HepG2 (cell line): ENCODE measurements at regions not wholly inside any gene's neighbourhood (a gene's known extent, or its start where the extent isn't known, plus 50 kb on each side); places are given as distances from the start of the nearest gene placed in this dataset.

Source experiments
- ATAC-seq: fragments of 200-7000 bp; cut with Tn5 transposase; 3 replicates; pipeline ENCODE4 v1.9.1; 2020; ENCODE audit warnings: mild to moderate bottlenecking, moderate library complexity
- BruUV-seq: library from RNA; stranded (reverse); fragments of 400-500 nt; replicated peaks from 2 replicates; lab custom pipeline; 2021; lab: Mats Ljungman, UMichigan
- CTCF ChIA-PET: fragments of 300-600 bp; formaldehyde crosslinking; extraction: SDS; loops from one replicate; lab custom pipeline; 2021; ENCODE audit warnings: low total read pairs, inconsistent platforms, low intra/inter-chr PET ratio; lab: Yijun Ruan, JAX
- POLR2A ChIA-PET: fragments of 350-600 bp; sonication (Branson Sonifier 250); formaldehyde crosslinking; loops from one replicate; lab custom pipeline; 2020; ENCODE audit warnings: antibody characterized with exemption, inconsistent platforms; lab: Yijun Ruan, JAX
- DNase-seq: peaks from one replicate; pipeline ENCODE4 v3.0.0-alpha.2; 2015; ENCODE audit warnings: low spot score
- FAIRE-seq: peaks from 3 replicates; lab custom pipeline; 2011; peaks lifted over from hg19 to GRCh38; lab: Jason Lieb, UNC
- H2AFZ ChIP-seq: one replicate; pipeline ENCODE4 v1.6.1; 2011; ENCODE audit warnings: low read length, inconsistent platforms
- H3K27ac ChIP-seq: fragments of 300-600 bp; 3 replicates; pipeline ENCODE4 v1.8.0; 2011; ENCODE audit warnings: mixed run types, mild to moderate bottlenecking, mixed read lengths, low read length, inconsistent platforms; ENCODE audit not compliant: insufficient read depth; ENCODE audit errors: extremely low read length
- H3K27me3 ChIP-seq, 2 experiments: fragments of 200-600 bp in 1 of 2; 2 replicates in 1 of 2; 3 replicates in 1 of 2; pipeline versions ENCODE4 v1.6.0 to v1.8.0; 2011; ENCODE audit warnings: low read length in 2 of 2, mild to moderate bottlenecking in 2 of 2, moderate library complexity in 2 of 2, inconsistent platforms in 1 of 2; ENCODE audit not compliant: insufficient read depth in 2 of 2, control insufficient read depth in 1 of 2
- H3K36me3 ChIP-seq, 2 experiments: fragments of 200-600 bp in 1 of 2; replicated peaks in 1 of 2; 2 replicates in 1 of 2; 3 replicates in 1 of 2; pipeline versions ENCODE4 v1.5.1 to v1.8.0; 2011; ENCODE audit warnings: low read length in 2 of 2, inconsistent platforms in 1 of 2; ENCODE audit not compliant: insufficient read depth in 2 of 2, control insufficient read depth in 1 of 2
- H3K4me1 ChIP-seq: 2 replicates; pipeline ENCODE4 v1.5.1; 2012; ENCODE audit warnings: low read length, inconsistent platforms; ENCODE audit not compliant: insufficient read depth
- H3K4me2 ChIP-seq: 2 replicates; pipeline ENCODE4 v1.6.0; 2011; ENCODE audit warnings: low read depth, low read length, inconsistent platforms
- H3K4me3 ChIP-seq, 3 experiments: fragments of 200-600 bp in 1 of 3; sonication (generic), shearing (Covaris generic) in 1 of 3; replicated peaks in 1 of 3; 2 replicates each; pipeline ENCODE4 v1.5.1; 2011 to 2016; ENCODE audit warnings: low read length in 3 of 3, inconsistent platforms in 2 of 3, low read depth in 2 of 3, mild to moderate bottlenecking in 2 of 3, control low read depth in 1 of 3, mixed read lengths in 1 of 3; ENCODE audit not compliant: insufficient read depth in 1 of 3
- H3K79me2 ChIP-seq: one replicate; pipeline ENCODE4 v1.6.1; 2011; ENCODE audit warnings: low read length, inconsistent platforms; ENCODE audit not compliant: insufficient read depth
- H3K9ac ChIP-seq: 2 replicates; pipeline ENCODE4 v1.6.0; 2011; ENCODE audit warnings: mild to moderate bottlenecking, low read depth, low read length, inconsistent platforms; ENCODE audit not compliant: insufficient read depth
- H3K9me3 ChIP-seq: 2 replicates; pipeline ENCODE4 v1.5.1; 2012; ENCODE audit warnings: mild to moderate bottlenecking, low read length
- H4K20me1 ChIP-seq: 2 replicates; pipeline ENCODE4 v1.6.0; 2011; ENCODE audit warnings: inconsistent platforms, mild to moderate bottlenecking, low read length, moderate library complexity; ENCODE audit not compliant: insufficient read depth
- ARID2 ChIP-seq: sonication (generic); formaldehyde crosslinking; IDR thresholded peaks from 2 replicates; pipeline ENCODE4 v1.8.1; 2022; ENCODE audit warnings: mild to moderate bottlenecking, missing genetic modification reagents, borderline replicate concordance
- BATF2 ChIP-seq: sonication (generic); formaldehyde crosslinking; IDR thresholded peaks from 2 replicates; pipeline ENCODE4 v1.8.0; 2022; ENCODE audit warnings: mild to moderate bottlenecking, missing genetic modification reagents, moderate library complexity
- DZIP1 ChIP-seq: sonication (generic); formaldehyde crosslinking; IDR thresholded peaks from 2 replicates; pipeline ENCODE4 v1.5.0; 2020; ENCODE audit warnings: mild to moderate bottlenecking, missing genetic modification reagents
- GTF2F1 ChIP-seq: fragments of 150-350 bp; IDR thresholded peaks from 2 replicates; pipeline ENCODE4 v1.6.1; 2014; ENCODE audit warnings: low read length
- KMT2B ChIP-seq: IDR thresholded peaks from 2 replicates; pipeline ENCODE4 v1.6.1; 2016; ENCODE audit warnings: missing genetic modification reagents, missing compliant biosample characterization
- RFX5 ChIP-seq: IDR thresholded peaks from 2 replicates; pipeline ENCODE4 v1.6.1; 2011; ENCODE audit warnings: low read depth, low read length, improper control_type of control experiment
- RNF2 ChIP-seq: fragments of 450-650 bp; conservative IDR thresholded peaks from 2 replicates; pipeline ENCODE4 v1.6.1; 2016; ENCODE audit warnings: low read depth
- RXRB ChIP-seq: IDR thresholded peaks from 2 replicates; pipeline ENCODE4 v1.6.1; 2016; ENCODE audit warnings: borderline replicate concordance, missing genetic modification reagents, missing compliant biosample characterization
- SIX1 ChIP-seq: sonication (generic); formaldehyde crosslinking; IDR thresholded peaks from 2 replicates; pipeline ENCODE4 v1.4.0; 2020; ENCODE audit warnings: missing genetic modification reagents, borderline replicate concordance
- XBP1 ChIP-seq: sonication (generic); formaldehyde crosslinking; IDR thresholded peaks from 2 replicates; pipeline ENCODE4 v1.5.0; 2020; ENCODE audit warnings: missing genetic modification reagents
- ZNF256 ChIP-seq: sonication (generic); formaldehyde crosslinking; conservative IDR thresholded peaks from 2 replicates; pipeline ENCODE4 v1.4.0; 2020; ENCODE audit warnings: missing genetic modification reagents
- ZNF557 ChIP-seq: sonication (generic); formaldehyde crosslinking; IDR thresholded peaks from 2 replicates; pipeline ENCODE4 v1.4.0; 2020; ENCODE audit warnings: missing genetic modification reagents
- ZNF775 ChIP-seq: sonication (generic); formaldehyde crosslinking; IDR thresholded peaks from 2 replicates; pipeline ENCODE4 v1.4.0; 2020; ENCODE audit warnings: missing genetic modification reagents, mild to moderate bottlenecking, moderate library complexity, borderline replicate concordance
- ZNF883 ChIP-seq: sonication (generic); formaldehyde crosslinking; IDR thresholded peaks from 2 replicates; pipeline ENCODE4 v1.5.1; 2020; ENCODE audit warnings: mild to moderate bottlenecking, missing genetic modification reagents; ENCODE audit errors: not compliant biosample characterization
- ZSCAN25 ChIP-seq: sonication (generic); formaldehyde crosslinking; IDR thresholded peaks from 2 replicates; pipeline ENCODE4 v1.8.0; 2022; ENCODE audit warnings: mild to moderate bottlenecking, missing genetic modification reagents
- WGBS: methylation state at CpG from one replicate; pipeline ENCODE4 v1.1.6; 2017; ENCODE audit warnings: low lambda C conversion rate; 5-methylcytosine and 5-hydroxymethylcytosine counted together
- in situ Hi-C: cut with HindIII; loops from 2 replicates; pipeline ENCODE4 v1.10.0; 2017; ENCODE audit warnings: low pct_unique_long_range_greater_than_20kb; ENCODE audit not compliant: extremely low pct_ligation_motif_present
- intact Hi-C: fragments of 100-400 bp; cut with micrococcal nuclease; formaldehyde crosslinking; loops from one replicate; pipeline ENCODE4 v1.10.0; 2022; ENCODE audit not compliant: unreplicated experiment

GRCh38 chr10:108620821-108621534 lies 1302.3 kb downstream of the XPNPEP1 start:
- no peak overlapping the region for H3K27ac ChIP-seq
- H3K36me3 ChIP-seq, result no peaks in the 10 kb centered on the region
- no peaks in the 10 kb centered on the region for H3K79me2 ChIP-seq
- FAIRE-seq (no peak), ATAC-seq (no peak), DNase-seq (no peak)
- H3K4me2 ChIP-seq, result no peak overlapping the region
- TF ChIP-seq KMT2B, result no peak
- no peak for TF ChIP-seq ZNF557 (CRISPR knock-in tag)
- H3K9me3 ChIP-seq, result peaks cover 13% of the 10 kb centered on the region; the same call in 1 of the 2 replicates
- no peak overlapping the region for H3K4me3 ChIP-seq
- no peaks in the 10 kb centered on the region for H3K27me3 ChIP-seq
- H2AFZ ChIP-seq, result no peak overlapping the region
- no peak overlapping the region for H3K9ac ChIP-seq
- no peaks in the 10 kb centered on the region for H4K20me1 ChIP-seq
- in situ Hi-C loops, result no loop called here
- 0% methylated on average over 1 of the region's 1 CpG for WGBS
- ChIA-PET POLR2A (no interaction called here), CTCF (no interaction called here)
- BruUV-seq, result no TSS peak
- H3K4me1 ChIP-seq, result no peaks in the 10 kb centered on the region
- intact Hi-C loops, result no loop called here

- ATAC-seq (no peak), FAIRE-seq (no peak), DNase-seq (no peak)
- H3K27me3 ChIP-seq, result no peaks in the 10 kb centered on the region
- no peak overlapping the region for H3K27ac ChIP-seq
- ChIA-PET CTCF (no interaction called here), POLR2A (no interaction called here)
- intact Hi-C loops, result no loop called here
- no peaks in the 10 kb centered on the region for H3K79me2 ChIP-seq
- H2AFZ ChIP-seq, result no peak overlapping the region
- 43% methylated on average over 6 of the region's 6 CpGs for WGBS
- in situ Hi-C loops, result no loop called here
- H3K36me3 ChIP-seq, result no peaks in the 10 kb centered on the region
- H3K9me3 ChIP-seq, result peaks cover 6% of the 10 kb centered on the region; the same call in 1 of the 2 replicates
- H3K4me1 ChIP-seq, result no peaks in the 10 kb centered on the region
- no peaks in the 10 kb centered on the region for H4K20me1 ChIP-seq
- no peak overlapping the region for H3K4me2 ChIP-seq
- no peak overlapping the region for H3K9ac ChIP-seq
- no TSS peak for BruUV-seq
- H3K4me3 ChIP-seq, result no peak overlapping the region
- TF ChIP-seq ZNF256 (CRISPR knock-in tag) (no peak), RXRB (CRISPR knock-in tag) (no peak), RNF2 (no peak), XBP1 (CRISPR knock-in tag) (no peak), ZSCAN25 (CRISPR knock-in tag) (no peak), DZIP1 (CRISPR knock-in tag) (no peak), GTF2F1 (no peak), ZNF775 (CRISPR knock-in tag) (no peak), SIX1 (CRISPR knock-in tag) (no peak), RFX5 (no peak), ZNF883 (no peak), ARID2 (CRISPR knock-in tag) (no peak), BATF2 (no peak)
Observed at GRCh38 chr10:108616559-108617285, 1306.6 kb downstream of the XPNPEP1 start.
